ENCODE measurements at regions not wholly inside any gene's neighbourhood (a gene's known extent, or its start where the extent isn't known, plus 50 kb on each side); places are given as distances from the start of the nearest gene placed in this dataset.
A peak's percentile ranks its signal among the peaks of the same experiment; 100 is the strongest.

DNA sequence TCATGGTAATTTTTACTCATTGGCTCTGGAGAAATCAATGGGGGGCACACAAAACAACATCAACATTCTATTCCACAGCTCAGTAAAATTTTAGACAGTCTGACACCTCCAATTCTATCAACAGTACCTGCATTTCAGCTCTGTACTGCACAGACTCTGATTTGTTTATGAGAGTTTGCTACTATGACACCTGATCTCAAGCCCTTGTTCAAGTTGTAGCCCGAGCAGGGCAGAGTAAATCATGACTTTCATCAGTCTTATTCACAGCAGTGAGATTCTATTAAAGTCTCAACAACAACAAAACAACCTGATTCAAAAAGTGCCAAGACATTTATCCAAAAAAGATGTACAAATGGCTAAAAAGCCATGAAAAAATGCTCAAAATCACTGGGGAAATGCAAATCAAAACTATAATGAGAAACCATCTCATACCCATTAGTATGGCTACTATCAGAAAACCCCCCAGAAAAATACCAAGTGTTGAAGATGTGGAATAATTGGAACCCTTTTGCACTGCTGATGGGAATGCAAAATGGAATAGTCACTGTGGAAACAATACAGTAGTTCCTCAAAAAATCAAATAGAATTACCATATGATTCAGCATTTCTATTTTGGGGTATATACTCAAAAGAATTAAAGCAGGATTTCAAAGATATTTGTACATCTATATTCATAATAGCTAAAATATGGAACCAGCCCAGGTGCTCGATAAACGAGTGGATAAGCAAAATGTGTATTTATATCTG, 71.7 kb upstream of the RBMS1 start:
- Histone ChIP-seq H3K36me3 (replicated peaks in 1 of 2) (no peaks in the 10 kb centered on the region), H3K4me1 (replicated peaks in 1 of 2) (peaks cover 0 to 4% of the 10 kb centered on the region in 2 donors), H3K27me3 (no peaks in the 10 kb centered on the region), H3K9me3 (replicated peaks in 1 of 3) (no peaks in the 10 kb centered on the region), H3K4me3 (no peak overlapping the region), H3K27ac (no peak overlapping the region)
- WGBS, 4 donors: 68 to 87% (median 79%) methylated on average over 3 of the region's 3 CpGs
- intact Hi-C loops (cut with DNase I): no loop called here
- no peak for DNase-seq
- TF ChIP-seq, protein P1, sequence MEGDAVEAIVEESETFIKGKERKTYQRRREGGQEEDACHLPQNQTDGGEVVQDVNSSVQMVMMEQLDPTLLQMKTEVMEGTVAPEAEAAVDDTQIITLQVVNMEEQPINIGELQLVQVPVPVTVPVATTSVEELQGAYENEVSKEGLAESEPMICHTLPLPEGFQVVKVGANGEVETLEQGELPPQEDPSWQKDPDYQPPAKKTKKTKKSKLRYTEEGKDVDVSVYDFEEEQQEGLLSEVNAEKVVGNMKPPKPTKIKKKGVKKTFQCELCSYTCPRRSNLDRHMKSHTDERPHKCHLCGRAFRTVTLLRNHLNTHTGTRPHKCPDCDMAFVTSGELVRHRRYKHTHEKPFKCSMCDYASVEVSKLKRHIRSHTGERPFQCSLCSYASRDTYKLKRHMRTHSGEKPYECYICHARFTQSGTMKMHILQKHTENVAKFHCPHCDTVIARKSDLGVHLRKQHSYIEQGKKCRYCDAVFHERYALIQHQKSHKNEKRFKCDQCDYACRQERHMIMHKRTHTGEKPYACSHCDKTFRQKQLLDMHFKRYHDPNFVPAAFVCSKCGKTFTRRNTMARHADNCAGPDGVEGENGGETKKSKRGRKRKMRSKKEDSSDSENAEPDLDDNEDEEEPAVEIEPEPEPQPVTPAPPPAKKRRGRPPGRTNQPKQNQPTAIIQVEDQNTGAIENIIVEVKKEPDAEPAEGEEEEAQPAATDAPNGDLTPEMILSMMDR (IDR thresholded peaks at IDR 0.05): no peak
- TF ChIP-seq POLR2A (IDR thresholded peaks at IDR 0.05): no peak

DNA sequence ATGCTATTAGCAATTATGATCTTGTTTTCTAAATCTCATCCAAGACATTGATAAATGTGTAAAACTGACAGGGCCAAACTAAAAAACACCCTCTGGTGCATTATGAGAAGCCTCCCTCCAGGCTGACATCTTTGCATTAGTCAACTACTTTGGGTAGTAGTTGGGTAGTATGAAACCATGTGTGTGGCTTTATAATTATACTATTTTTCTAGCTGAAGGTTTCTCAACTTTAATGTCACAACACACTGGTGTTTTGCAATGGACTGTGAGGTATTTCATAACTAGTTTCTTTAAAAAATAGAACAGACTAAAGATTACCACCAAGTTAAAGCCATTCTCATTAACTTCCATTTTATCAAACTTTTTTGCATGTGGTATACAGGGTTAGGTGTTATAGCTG, 73.1 kb upstream of the RBMS1 start:
- Histone ChIP-seq H3K36me3 (replicated peaks in 1 of 2) (no peaks in the 10 kb centered on the region), H3K27ac (no peak overlapping the region), H3K9me3 (replicated peaks in 1 of 3) (no peaks in the 10 kb centered on the region), H3K4me1 (replicated peaks in 1 of 2) (peaks cover 0 to 4% of the 10 kb centered on the region in 2 donors), H3K27me3 (no peaks in the 10 kb centered on the region), H3K4me3 (no peak overlapping the region)
- intact Hi-C loops (cut with DNase I): no loop called here
- DNase-seq: no peak
- no peak for TF ChIP-seq POLR2A (IDR thresholded peaks at IDR 0.05)
- TF ChIP-seq, protein P1 (IDR thresholded peaks at IDR 0.05): no peak

DNA sequence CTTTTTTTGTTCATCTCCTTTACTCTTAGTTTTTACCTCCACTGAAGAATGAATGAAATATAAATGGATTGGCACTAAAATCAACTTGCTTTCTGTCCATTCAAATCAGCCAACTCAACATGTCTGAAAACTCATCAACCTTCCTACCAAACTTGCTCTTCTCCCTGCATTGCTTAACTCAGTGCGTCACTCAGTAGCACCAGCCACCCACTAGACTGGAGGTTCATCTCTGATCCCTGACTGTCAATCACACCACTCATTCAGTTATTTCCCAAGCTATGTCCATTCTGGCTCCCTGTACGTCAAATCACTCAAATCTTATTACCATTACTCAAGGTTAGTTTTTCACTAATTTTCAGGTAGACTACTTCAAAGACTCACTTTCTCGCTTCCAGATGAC, 75.2 kb upstream of the RBMS1 start:
- DNase-seq: no peak
- Histone ChIP-seq H3K36me3 (replicated peaks in 1 of 2) (no peaks in the 10 kb centered on the region), H3K27ac (no peak overlapping the region), H3K4me3 (no peak overlapping the region), H3K9me3 (replicated peaks in 1 of 3) (no peaks in the 10 kb centered on the region), H3K4me1 (replicated peaks in 1 of 2) (peaks cover 0 to 4% of the 10 kb centered on the region in 2 donors), H3K27me3 (no peaks in the 10 kb centered on the region)
- TF ChIP-seq, protein P1 (IDR thresholded peaks at IDR 0.05): no peak
- no peak for TF ChIP-seq POLR2A (IDR thresholded peaks at IDR 0.05)
- WGBS, 4 donors: 89 to 94% (median 93%) methylated on average over 3 of the region's 3 CpGs
- intact Hi-C loops (cut with DNase I): no loop called here

- no peak overlapping the region for H3K4me3 ChIP-seq
- no peaks in the 10 kb centered on the region for H3K9me3 ChIP-seq (replicated peaks in 1 of 3)
- WGBS, 4 donors: 81 to 87% (median 85%) methylated on average over 2 of the region's 2 CpGs
- H3K4me1 ChIP-seq (replicated peaks in 1 of 2): peaks cover 0 to 4% of the 10 kb centered on the region in 2 donors
- intact Hi-C loops (cut with DNase I): no loop called here
- DNase-seq: peak in 3 of 7 donors; percentile 20 to 25 (median 23)
- H3K27me3 ChIP-seq: no peaks in the 10 kb centered on the region
- TF ChIP-seq, protein P1 (IDR thresholded peaks at IDR 0.05): no peak
- no peak for TF ChIP-seq POLR2A (IDR thresholded peaks at IDR 0.05)
- no peak overlapping the region for H3K27ac ChIP-seq
- no peaks in the 10 kb centered on the region for H3K36me3 ChIP-seq (replicated peaks in 1 of 2)
Measured at GRCh38 chr2:160570376-160570775, 76.8 kb upstream of the RBMS1 start.
